Colonic mucosa (tissue), 4 donors: ENCODE measurements at regions not wholly inside any gene's neighbourhood (a gene's known extent, or its start where the extent isn't known, plus 50 kb on each side); places are given as distances from the start of the nearest gene placed in this dataset.

Experiments used
- DNase-seq: peaks from one replicate; pipeline ENCODE4 v3.0.0-alpha.2; 2020
- H3K27ac ChIP-seq: fragments of 200-600 bp; one replicate; pipeline ENCODE4 v1.8.0; 2021
- H3K27me3 ChIP-seq: fragments of 200-600 bp; one replicate; pipeline ENCODE4 v1.8.0; 2021
- H3K36me3 ChIP-seq: fragments of 200-600 bp; one replicate; pipeline ENCODE4 v1.8.0; 2021
- H3K4me1 ChIP-seq: fragments of 200-600 bp; one replicate; pipeline ENCODE4 v1.8.0; 2021; ENCODE audit warnings: mild to moderate bottlenecking
- H3K4me3 ChIP-seq: fragments of 200-600 bp; one replicate; pipeline ENCODE4 v1.8.0; 2021
- H3K9ac ChIP-seq, 2 donors: one replicate each; pipeline ENCODE4 v1.7.0; 2013; ENCODE audit warnings: control low read depth in 2 of 2, low read depth in 2 of 2, low read length in 2 of 2
- H3K9me3 ChIP-seq: fragments of 200-600 bp; one replicate; pipeline ENCODE4 v1.8.0; 2021
- intact Hi-C: fragments of 100-400 bp; cut with DNase I; formaldehyde crosslinking; loops from one replicate; pipeline ENCODE4 v1.14.1; 2022
- TF ChIP-seq, protein P1 (sequence below): fragments of 200-600 bp; IDR thresholded peaks from one replicate; pipeline ENCODE4 v1.8.0; 2022; ENCODE audit warnings: antibody characterized with exemption, mild to moderate bottlenecking
- donor health status: healthy.
- donor health status: DM: no; HTN: no; CAD: no.
- donor health status: DM: no; HTN: no; CAD: no.

DNA sequence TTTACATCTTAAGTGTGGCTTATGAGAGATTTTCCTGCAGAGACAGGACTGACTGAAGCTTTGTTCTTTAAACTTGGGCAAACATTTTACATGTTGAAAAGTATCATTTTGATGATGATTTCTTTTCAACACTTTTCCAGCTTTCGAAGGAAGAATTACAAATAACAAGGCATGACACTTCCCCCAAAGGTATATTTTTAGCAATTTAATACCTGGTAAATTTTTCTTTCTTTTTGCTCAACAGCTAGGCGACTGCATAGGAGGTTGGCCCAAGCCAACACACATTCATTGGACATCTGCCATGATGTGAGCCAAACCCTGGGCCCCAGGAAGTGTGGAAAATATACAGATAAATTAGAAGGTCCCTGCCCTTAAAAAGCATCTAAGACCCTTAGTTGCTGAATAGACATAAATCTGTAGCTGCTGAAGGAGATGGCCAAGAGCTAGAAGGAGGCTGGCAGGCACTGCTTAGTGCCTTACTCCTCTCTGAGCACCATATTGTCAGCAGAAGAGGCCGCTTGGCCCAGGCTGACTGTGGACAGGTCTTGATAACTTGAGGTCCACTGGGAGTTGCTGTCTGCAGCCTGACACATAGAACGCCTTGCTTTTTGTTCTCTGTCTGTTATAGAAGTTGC, 53.3 kb upstream of the CD44 start:
- Histone ChIP-seq H3K4me3 (no peak overlapping the region), H3K27ac (no peak overlapping the region), H3K9me3 (no peaks in the 10 kb centered on the region), H3K36me3 (no peaks in the 10 kb centered on the region), H3K27me3 (no peaks in the 10 kb centered on the region), H3K4me1 (no peaks in the 10 kb centered on the region), H3K9ac (no peak overlapping the region)
- intact Hi-C loops, result no loop called here
- no peak for DNase-seq
- TF ChIP-seq, protein P1, sequence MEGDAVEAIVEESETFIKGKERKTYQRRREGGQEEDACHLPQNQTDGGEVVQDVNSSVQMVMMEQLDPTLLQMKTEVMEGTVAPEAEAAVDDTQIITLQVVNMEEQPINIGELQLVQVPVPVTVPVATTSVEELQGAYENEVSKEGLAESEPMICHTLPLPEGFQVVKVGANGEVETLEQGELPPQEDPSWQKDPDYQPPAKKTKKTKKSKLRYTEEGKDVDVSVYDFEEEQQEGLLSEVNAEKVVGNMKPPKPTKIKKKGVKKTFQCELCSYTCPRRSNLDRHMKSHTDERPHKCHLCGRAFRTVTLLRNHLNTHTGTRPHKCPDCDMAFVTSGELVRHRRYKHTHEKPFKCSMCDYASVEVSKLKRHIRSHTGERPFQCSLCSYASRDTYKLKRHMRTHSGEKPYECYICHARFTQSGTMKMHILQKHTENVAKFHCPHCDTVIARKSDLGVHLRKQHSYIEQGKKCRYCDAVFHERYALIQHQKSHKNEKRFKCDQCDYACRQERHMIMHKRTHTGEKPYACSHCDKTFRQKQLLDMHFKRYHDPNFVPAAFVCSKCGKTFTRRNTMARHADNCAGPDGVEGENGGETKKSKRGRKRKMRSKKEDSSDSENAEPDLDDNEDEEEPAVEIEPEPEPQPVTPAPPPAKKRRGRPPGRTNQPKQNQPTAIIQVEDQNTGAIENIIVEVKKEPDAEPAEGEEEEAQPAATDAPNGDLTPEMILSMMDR, result no peak

DNA sequence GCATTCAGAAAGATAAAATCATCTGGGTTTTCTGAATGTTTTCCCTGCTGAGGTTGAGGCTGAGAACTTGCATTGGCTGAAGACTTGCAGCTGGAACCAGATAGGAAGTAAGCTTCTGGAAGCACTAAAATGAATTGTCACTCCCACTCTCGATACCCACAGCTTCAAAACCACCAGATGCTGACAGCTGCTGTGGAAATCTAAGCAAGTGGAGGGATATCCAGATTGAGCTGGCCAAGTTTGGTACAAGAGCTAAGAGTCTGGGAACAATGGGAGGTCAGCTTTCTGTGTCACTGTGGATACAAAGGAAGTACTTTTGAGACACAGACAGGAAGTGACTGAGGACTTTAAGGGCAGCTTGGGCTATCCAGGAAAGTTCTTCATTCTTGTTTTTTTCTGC, 51.3 kb upstream of the CD44 start:
- H3K4me1 ChIP-seq, result no peaks in the 10 kb centered on the region
- no peaks in the 10 kb centered on the region for H3K9me3 ChIP-seq

DNA sequence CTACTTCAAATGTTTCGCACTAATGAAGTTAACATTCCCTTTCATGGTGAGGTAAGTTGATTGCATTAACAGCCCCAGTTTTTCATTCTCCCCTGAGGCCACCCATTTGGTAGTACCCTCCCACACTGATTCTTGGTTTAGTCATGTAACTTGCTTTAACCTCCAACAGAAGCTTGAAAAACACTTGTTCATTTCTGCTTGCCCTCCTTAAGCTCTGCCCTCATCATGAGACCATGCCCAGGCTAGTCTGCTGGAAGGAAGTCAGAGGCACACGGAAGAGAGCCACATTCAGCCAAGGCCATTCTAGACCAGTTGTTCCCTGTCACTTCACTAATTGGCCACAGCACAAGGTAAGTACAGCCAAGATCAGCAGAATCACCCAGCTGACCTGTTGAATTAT, 50.7 kb upstream of the CD44 start:
- Histone ChIP-seq H3K4me1 (no peaks in the 10 kb centered on the region), H3K27ac (no peak overlapping the region), H3K9ac (no peak overlapping the region), H3K4me3 (no peak overlapping the region), H3K9me3 (no peaks in the 10 kb centered on the region), H3K27me3 (no peaks in the 10 kb centered on the region), H3K36me3 (no peaks in the 10 kb centered on the region)
- DNase-seq, result no peak
- intact Hi-C loops, result no loop called here
- TF ChIP-seq, protein P1, result no peak

More for the DNA sequence above, 51.3 kb upstream of the CD44 start:
- DNase-seq, result no peak
- intact Hi-C loops, result no loop called here
- H3K9ac ChIP-seq, result no peak overlapping the region
- no peak overlapping the region for H3K27ac ChIP-seq
- H3K36me3 ChIP-seq, result no peaks in the 10 kb centered on the region
- TF ChIP-seq, protein P1, result no peak
- no peak overlapping the region for H3K4me3 ChIP-seq
- no peaks in the 10 kb centered on the region for H3K27me3 ChIP-seq

DNA sequence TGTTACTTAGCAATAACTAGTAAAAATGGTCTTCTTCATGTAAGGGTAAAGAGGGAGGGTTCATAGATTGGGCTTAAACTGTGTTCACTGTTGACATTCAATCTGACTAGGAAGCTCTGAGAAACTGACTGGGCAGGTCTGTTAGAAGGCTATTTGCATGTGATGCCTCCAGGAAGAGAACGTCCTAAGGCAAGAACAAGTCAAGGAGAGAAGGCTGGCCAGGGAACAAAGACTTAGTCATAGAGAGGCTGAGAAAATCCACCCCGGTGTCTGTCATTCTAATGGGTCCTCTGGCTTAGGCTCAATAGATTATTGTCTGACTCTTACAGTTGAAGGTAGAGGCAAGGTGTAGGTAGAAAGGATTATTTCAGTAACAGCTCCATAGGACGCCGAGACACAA, 50.3 kb upstream of the CD44 start:
- no peak for DNase-seq
- Histone ChIP-seq H3K9ac (no peak overlapping the region), H3K36me3 (no peaks in the 10 kb centered on the region), H3K27ac (no peak overlapping the region), H3K4me1 (no peaks in the 10 kb centered on the region), H3K9me3 (no peaks in the 10 kb centered on the region), H3K4me3 (no peak overlapping the region), H3K27me3 (no peaks in the 10 kb centered on the region)
- TF ChIP-seq, protein P1, result no peak
- intact Hi-C loops, result no loop called here
